OCI-LY3 (cell line): ENCODE measurements at regions not wholly inside any gene's neighbourhood (a gene's known extent, or its start where the extent isn't known, plus 50 kb on each side); places are given as distances from the start of the nearest gene placed in this dataset.

Experiments
- EZH2phosphoT487 ChIP-seq: fragments of 200-600 bp; shearing (Covaris generic); IDR thresholded peaks from 2 replicates; pipeline ENCODE4 v1.6.1; 2018; ENCODE audit warnings: antibody characterized with exemption, mixed run types, low read depth
- TF ChIP-seq, protein P1 (sequence below): fragments of 200-600, 300-600 bp; sonication (generic); IDR thresholded peaks from 2 replicates; pipeline ENCODE4 v1.5.1; 2014; ENCODE audit warnings: antibody characterized with exemption, low read length, low read depth

DNA sequence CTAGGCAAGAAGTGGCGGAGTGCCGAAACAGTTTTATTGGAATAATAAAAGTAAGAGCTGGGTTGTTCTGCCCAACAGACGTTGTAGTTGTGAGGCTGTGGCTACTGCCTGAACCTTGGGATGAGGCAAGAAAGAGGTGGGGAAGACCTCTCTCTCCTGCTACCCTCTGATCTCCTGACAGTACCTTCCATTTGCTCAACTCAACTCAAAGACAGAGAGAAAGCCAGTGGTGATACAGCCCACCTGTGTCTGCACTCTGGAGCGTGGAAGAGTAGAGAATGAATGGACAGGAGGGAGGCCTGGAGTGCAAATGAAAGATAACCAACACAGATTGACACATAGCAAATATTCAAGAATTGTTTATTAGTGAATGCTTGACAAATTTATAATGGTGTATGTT lies 590.3 kb downstream of the NYAP2 start:
- TF ChIP-seq, protein P1, sequence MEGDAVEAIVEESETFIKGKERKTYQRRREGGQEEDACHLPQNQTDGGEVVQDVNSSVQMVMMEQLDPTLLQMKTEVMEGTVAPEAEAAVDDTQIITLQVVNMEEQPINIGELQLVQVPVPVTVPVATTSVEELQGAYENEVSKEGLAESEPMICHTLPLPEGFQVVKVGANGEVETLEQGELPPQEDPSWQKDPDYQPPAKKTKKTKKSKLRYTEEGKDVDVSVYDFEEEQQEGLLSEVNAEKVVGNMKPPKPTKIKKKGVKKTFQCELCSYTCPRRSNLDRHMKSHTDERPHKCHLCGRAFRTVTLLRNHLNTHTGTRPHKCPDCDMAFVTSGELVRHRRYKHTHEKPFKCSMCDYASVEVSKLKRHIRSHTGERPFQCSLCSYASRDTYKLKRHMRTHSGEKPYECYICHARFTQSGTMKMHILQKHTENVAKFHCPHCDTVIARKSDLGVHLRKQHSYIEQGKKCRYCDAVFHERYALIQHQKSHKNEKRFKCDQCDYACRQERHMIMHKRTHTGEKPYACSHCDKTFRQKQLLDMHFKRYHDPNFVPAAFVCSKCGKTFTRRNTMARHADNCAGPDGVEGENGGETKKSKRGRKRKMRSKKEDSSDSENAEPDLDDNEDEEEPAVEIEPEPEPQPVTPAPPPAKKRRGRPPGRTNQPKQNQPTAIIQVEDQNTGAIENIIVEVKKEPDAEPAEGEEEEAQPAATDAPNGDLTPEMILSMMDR = no peak
- TF ChIP-seq EZH2phosphoT487 = no peak
